ENCODE measurements at regions not wholly inside any gene's neighbourhood (a gene's known extent, or its start where the extent isn't known, plus 50 kb on each side); places are given as distances from the start of the nearest gene placed in this dataset.

DNA sequence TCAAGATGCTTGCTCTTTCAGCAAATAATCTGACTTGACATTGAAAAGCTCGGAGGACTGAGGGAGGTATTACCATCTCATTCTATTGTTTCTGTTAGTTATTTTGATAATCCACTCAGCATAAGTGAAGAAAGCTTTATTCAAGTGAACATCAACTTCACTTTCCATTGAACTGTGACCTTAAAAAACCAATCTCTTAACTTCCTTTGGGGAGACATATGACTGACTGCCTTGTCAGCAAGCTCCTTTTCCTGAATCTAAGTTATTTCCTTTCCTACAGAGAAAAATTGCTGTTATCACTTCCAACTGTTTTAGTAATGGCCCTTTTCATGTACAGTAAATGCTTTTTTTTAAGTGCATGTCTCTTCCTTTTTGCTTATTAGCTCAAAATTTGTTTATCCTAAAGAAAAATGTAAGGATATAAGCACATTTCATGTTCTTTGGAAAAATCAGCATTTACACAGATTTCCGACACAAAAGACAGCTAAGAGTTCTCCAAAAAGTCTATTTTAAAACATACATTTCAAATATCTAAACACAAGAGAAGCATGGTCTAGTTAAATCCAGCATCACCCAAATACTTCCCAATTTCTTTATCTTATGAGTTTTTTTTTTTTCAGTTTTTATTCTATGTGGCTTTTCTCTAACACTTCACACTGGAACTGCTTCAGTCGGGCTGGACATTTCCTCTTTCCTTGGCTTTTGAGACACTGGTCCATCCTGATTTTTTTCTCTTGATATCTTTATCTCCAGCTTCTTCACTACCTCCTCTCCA lies 117.9 kb upstream of the DAB2 start:
- Histone ChIP-seq H3K36me3 (replicated peaks; ENCODE audit: insufficient read depth, low read length) (no peaks in the 10 kb centered on the region), H3K4me3 (ENCODE audit: low read length) (no peak overlapping the region), H3K9me2 (replicated peaks; ENCODE audit: insufficient read depth, low read length) (no peaks in the 10 kb centered on the region), H3K4me1 (ENCODE audit: low read length) (peaks cover 12% of the 10 kb centered on the region), H4K20me1 (ENCODE audit: insufficient read depth, low read length) (no peaks in the 10 kb centered on the region), H3K4me2 (ENCODE audit: low read depth, low read length) (no peak overlapping the region), H3F3A (ENCODE audit: insufficient read depth, low read length) (no peaks in the 10 kb centered on the region), H2AFZ (ENCODE audit: low read length) (no peak overlapping the region), H3K27me3 (replicated peaks; ENCODE audit: insufficient read depth, low read length) (no peaks in the 10 kb centered on the region), H3K9me3 (replicated peaks; ENCODE audit: insufficient read depth, low read length) (no peaks in the 10 kb centered on the region), H3K9ac (ENCODE audit: low read length) (no peak overlapping the region), H3K27ac (ENCODE audit: low read length) (no peak overlapping the region), H3K79me2 (ENCODE audit: low read length) (no peaks in the 10 kb centered on the region)
- no peak for TF ChIP-seq EZH2 (optimal IDR thresholded peaks at IDR 0.05; ENCODE audit: low read depth, low read length)
- TF ChIP-seq, protein P1, sequence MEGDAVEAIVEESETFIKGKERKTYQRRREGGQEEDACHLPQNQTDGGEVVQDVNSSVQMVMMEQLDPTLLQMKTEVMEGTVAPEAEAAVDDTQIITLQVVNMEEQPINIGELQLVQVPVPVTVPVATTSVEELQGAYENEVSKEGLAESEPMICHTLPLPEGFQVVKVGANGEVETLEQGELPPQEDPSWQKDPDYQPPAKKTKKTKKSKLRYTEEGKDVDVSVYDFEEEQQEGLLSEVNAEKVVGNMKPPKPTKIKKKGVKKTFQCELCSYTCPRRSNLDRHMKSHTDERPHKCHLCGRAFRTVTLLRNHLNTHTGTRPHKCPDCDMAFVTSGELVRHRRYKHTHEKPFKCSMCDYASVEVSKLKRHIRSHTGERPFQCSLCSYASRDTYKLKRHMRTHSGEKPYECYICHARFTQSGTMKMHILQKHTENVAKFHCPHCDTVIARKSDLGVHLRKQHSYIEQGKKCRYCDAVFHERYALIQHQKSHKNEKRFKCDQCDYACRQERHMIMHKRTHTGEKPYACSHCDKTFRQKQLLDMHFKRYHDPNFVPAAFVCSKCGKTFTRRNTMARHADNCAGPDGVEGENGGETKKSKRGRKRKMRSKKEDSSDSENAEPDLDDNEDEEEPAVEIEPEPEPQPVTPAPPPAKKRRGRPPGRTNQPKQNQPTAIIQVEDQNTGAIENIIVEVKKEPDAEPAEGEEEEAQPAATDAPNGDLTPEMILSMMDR (IDR thresholded peaks at IDR 0.05; ENCODE audit: low read length), result no peak
- no peak for TF ChIP-seq EZH2phosphoT487 (IDR thresholded peaks at IDR 0.05; ENCODE audit: low read length)
- no peak for DNase-seq

DNA sequence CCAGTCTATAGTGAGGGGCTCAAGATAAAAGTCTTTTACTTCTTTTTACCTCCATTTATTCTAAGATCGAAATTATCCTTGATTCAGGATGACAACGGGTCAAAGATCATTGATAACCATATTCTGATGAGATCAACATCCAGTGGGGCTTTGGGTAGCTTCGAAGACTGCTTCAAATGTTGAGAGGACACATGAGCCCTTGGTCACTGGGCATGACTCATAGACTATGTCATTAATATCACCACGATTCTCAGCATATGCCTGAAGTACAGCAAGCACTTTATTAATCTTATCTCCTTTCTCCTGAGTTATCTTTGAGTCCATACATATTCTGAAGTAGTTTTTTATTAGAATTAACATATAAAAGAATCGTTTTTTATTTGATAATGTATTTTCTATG lies 117.1 kb upstream of the DAB2 start:
- H3K27me3 ChIP-seq (replicated peaks; ENCODE audit: insufficient read depth, low read length), result no peaks in the 10 kb centered on the region
- H3F3A ChIP-seq (ENCODE audit: insufficient read depth, low read length), result no peaks in the 10 kb centered on the region
- H4K20me1 ChIP-seq (ENCODE audit: insufficient read depth, low read length), result no peaks in the 10 kb centered on the region
- H3K79me2 ChIP-seq (ENCODE audit: low read length), result no peaks in the 10 kb centered on the region
- no peaks in the 10 kb centered on the region for H3K36me3 ChIP-seq (replicated peaks; ENCODE audit: insufficient read depth, low read length)
- no peaks in the 10 kb centered on the region for H3K9me2 ChIP-seq (replicated peaks; ENCODE audit: insufficient read depth, low read length)
- no peak overlapping the region for H3K4me2 ChIP-seq (ENCODE audit: low read depth, low read length)
- no peak overlapping the region for H3K4me3 ChIP-seq (ENCODE audit: low read length)
- H3K4me1 ChIP-seq (ENCODE audit: low read length), result peaks cover 6% of the 10 kb centered on the region
- no peak for DNase-seq
- TF ChIP-seq EZH2phosphoT487 (IDR thresholded peaks at IDR 0.05; ENCODE audit: low read length) (no peak), EZH2 (optimal IDR thresholded peaks at IDR 0.05; ENCODE audit: low read depth, low read length) (no peak)
- TF ChIP-seq, protein P1 (IDR thresholded peaks at IDR 0.05; ENCODE audit: low read length), result no peak
- H3K27ac ChIP-seq (ENCODE audit: low read length), result no peak overlapping the region
- H2AFZ ChIP-seq (ENCODE audit: low read length), result no peak overlapping the region
- H3K9me3 ChIP-seq (replicated peaks; ENCODE audit: insufficient read depth, low read length), result no peaks in the 10 kb centered on the region
- no peak overlapping the region for H3K9ac ChIP-seq (ENCODE audit: low read length)

DNA sequence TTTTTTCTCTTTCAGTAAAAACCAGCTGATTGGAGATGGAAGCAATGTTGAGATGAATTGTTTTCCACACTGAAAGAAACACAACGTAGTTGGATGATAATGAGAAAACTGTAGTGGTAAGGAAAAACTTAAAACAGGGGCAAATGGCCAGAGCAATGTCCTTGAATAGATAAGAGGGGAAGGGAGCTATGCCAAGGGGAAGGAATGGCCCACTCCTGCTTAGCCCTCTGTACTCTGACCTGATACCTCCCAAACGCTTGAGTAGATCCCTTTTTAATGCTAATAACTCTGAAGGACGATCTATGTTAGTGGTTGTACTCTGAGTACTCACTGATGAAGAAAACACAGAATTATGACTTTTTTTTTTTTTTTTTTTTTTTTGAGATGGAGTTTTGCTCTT lies 114.7 kb upstream of the DAB2 start:
- no peaks in the 10 kb centered on the region for H3F3A ChIP-seq (ENCODE audit: insufficient read depth, low read length)
- TF ChIP-seq, protein P1 (IDR thresholded peaks at IDR 0.05; ENCODE audit: low read length), result no peak
- TF ChIP-seq EZH2 (optimal IDR thresholded peaks at IDR 0.05; ENCODE audit: low read depth, low read length), result no peak
- no peak for TF ChIP-seq EZH2phosphoT487 (IDR thresholded peaks at IDR 0.05; ENCODE audit: low read length)
- no peak overlapping the region for H3K4me2 ChIP-seq (ENCODE audit: low read depth, low read length)
- H3K9ac ChIP-seq (ENCODE audit: low read length), result no peak overlapping the region
- H3K79me2 ChIP-seq (ENCODE audit: low read length), result no peaks in the 10 kb centered on the region
- no peaks in the 10 kb centered on the region for H3K9me3 ChIP-seq (replicated peaks; ENCODE audit: insufficient read depth, low read length)
- H3K4me3 ChIP-seq (ENCODE audit: low read length), result no peak overlapping the region
- H3K27ac ChIP-seq (ENCODE audit: low read length), result no peak overlapping the region
- no peaks in the 10 kb centered on the region for H3K36me3 ChIP-seq (replicated peaks; ENCODE audit: insufficient read depth, low read length)
- no peak overlapping the region for H2AFZ ChIP-seq (ENCODE audit: low read length)
- no peaks in the 10 kb centered on the region for H3K9me2 ChIP-seq (replicated peaks; ENCODE audit: insufficient read depth, low read length)
- DNase-seq, result no peak
- H3K27me3 ChIP-seq (replicated peaks; ENCODE audit: insufficient read depth, low read length), result no peaks in the 10 kb centered on the region
- H3K4me1 ChIP-seq (ENCODE audit: low read length), result no peaks in the 10 kb centered on the region
- no peaks in the 10 kb centered on the region for H4K20me1 ChIP-seq (ENCODE audit: insufficient read depth, low read length)

Measured in MM.1S (cell line).